ENCODE measurements at regions not wholly inside any gene's neighbourhood (a gene's known extent, or its start where the extent isn't known, plus 50 kb on each side); places are given as distances from the start of the nearest gene placed in this dataset.
"Not testable (repeated sequence)": the region's sequence is repeated elsewhere in the genome, so short reads cannot be mapped to it uniquely, and the experiment has no call there.

DNA sequence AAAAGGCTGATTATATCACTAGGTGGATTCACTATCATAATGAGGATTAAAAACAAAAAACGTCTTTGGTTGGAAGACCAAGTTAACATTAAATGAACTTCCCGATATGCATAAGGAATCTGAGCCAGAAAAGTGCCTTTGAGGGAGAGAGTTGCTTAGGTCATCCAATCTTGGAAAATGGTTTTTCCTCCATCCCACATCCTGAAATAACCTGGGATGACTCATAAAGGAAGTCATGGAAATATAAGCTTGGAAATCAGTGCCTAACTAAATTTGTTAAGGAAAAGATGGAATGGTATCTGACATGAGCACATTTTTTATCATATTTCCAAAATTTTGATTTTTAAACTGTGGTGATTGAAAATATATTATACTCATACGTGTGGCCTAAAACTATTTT, 66.0 kb downstream of the KBTBD8 start:
- DNase-seq = peak; percentile 55

DNA sequence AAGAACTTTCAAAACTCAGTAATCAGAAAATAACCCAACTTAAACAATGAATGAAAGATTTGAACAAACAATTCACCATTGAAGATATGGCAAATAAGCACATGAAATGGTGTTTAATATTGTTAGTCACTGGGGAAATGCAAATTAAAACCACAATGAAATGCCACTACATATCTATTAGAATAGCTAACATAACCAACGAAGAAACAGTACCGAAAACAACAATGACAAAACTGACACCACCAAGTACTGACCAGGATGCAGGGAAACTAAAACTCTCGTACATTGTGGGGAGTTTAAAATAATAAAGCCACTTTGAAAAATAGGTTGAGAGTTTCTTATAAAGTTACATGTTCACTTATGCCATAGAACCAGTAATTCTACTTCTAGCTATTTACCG, 69.1 kb downstream of the KBTBD8 start:
- DNase-seq = no peak

DNA sequence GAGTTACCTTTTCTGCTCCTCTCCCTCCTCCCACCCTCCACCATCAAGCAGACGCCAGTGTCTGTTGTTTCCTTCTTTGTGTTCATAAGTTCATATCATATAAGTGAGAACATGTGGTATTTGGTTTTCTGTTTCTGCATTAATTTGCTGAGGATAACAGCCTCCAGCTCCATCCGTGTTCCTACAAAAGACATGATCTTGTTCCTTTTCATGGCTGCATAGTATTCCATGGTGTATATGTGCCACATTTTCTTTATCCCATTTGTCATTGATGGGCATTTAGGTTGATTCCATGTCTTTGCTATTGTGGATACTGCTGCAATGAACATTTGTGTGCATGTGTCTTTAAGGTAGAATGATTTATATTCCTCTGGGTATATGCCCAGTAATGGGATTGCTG, 74.5 kb downstream of the KBTBD8 start:
- not testable (repeated sequence) for DNase-seq

- no peak for DNase-seq
Measured at GRCh38 chr3:67073812-67074211, 75.7 kb downstream of the KBTBD8 start.

GRCh38 chr3:67075295-67075694, 77.2 kb downstream of the KBTBD8 start:
- no peak for DNase-seq

GRCh38 chr3:67076607-67077006, 78.5 kb downstream of the KBTBD8 start:
- no peak for DNase-seq

DNA sequence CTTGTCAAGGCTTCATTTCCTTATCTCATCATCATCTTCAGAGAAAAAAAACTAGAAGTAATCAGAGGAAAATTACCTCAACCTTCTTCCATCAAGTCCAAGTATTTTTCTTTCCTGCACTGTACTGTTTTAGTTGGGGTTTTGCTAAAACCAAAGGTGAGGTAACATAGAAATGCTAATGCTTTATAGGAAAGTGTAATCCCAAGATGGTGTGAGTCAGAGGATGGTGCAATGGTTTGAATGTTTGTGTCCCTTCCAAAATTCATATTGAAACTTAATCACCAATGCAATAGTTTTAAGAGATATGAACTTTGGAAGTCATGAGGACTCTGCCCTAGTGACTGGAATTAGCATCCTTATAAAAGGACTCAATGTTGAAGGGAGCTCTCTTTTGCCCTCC, 79.5 kb downstream of the KBTBD8 start:
- DNase-seq = peak; percentile 38

DNA sequence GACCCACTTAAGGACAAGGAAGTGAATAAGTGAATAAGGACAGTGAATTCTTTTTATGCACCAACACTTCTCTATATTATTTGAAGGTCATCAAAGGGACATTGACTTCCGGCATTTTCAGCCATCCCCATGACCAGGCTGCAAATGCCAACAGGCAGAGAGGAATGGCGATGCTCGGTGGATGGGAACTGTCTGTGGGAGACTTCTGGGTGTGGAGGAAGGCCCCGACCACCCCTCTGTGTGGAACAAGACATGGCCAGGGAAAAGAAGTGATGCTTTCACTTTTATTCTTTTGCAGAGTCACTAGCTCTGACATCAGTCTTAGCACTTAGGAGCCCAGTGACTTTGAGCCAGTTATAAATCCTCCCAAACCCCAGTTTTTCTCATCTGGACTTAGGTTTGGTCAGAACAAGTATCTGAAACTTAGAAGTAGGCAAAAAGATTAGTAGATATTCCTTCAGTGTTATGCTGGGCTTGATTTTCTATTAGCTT, 84.5 kb downstream of the KBTBD8 start:
- DNase-seq = no peak

DNA sequence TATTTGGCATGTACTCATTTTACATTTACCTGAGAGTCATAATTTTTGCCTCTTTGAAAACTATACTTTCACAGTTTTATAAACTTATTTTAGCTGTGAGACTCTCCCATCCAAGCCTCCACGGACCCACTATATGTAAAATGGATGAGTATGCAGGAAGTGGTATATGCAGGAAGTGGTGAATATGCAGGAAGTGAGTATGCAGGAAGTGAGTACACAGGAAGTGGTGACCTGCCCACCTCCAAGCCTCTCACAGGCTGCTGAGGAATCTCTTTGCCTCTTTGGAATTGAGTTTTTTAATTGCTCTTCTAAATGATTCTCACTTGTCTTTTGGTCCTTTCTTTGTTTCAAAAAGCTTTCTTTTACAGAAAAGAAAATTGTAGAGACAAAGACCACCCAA, 85.2 kb downstream of the KBTBD8 start:
- peak; percentile 18 for DNase-seq

DNA sequence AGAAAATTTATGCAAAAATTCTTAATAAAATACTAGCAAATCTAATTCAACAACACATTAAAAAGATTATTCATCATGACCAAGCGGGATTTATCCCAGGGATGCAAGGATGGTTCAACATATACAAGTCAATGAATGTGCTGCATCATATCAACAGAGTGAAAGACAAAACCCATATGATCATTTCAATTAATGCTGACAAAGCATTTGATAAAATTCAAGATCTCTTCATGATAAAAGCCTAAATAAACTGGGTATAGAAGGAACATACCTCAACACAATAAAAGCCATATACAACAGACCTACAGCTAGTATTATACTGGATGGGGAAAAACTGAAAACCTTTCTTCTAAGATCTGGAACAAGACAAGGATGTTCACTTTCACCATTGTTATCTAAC, 89.7 kb downstream of the KBTBD8 start:
- DNase-seq = no peak

DNA sequence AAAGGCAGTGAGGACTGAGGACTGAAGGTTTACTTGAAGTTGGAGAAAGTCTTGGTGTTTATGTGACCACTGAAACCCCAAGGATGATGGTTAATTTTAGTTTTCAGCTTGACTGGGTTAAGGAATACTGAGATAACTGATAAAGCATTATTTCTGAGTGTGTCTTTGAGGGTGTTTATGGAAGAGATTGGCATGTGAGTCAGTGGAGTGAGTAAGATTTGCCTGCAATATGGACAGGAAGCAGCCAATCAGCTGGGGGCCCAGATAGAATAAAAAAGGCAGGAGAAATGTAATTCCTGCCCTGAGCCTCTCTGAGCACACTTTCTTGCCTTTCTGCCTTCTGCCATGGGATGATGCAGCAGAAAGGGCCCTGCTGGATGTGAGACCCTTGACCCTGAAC, 92.4 kb downstream of the KBTBD8 start:
- peak; percentile 58 for DNase-seq

- DNase-seq = no peak
Measured at GRCh38 chr3:67093305-67093704, 95.2 kb downstream of the KBTBD8 start.

- no peak for DNase-seq
Measured at GRCh38 chr3:67094167-67094566, 96.1 kb downstream of the KBTBD8 start.

DNA sequence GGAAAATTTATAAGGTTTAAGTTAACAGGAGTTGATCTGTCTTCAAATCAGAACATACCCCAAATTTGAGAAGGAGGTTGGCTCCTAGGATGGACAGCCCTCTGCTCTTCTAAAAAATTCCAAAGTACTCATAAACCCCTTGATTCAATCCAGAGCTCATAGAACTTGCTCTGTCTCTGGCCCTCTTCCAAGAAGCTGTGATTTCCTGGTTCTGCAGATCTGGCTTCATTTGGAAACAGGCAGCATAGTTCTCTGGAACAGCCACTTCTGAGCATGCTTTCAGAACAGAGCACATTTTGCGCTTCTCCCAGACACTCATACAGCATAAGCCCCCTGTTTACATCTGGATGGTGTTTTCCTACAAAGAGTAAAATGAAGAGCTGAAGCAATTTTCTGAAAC, 96.7 kb downstream of the KBTBD8 start:
- DNase-seq = no peak

GRCh38 chr3:67104388-67104787, 106.3 kb downstream of the KBTBD8 start:
- DNase-seq = no peak

DNA sequence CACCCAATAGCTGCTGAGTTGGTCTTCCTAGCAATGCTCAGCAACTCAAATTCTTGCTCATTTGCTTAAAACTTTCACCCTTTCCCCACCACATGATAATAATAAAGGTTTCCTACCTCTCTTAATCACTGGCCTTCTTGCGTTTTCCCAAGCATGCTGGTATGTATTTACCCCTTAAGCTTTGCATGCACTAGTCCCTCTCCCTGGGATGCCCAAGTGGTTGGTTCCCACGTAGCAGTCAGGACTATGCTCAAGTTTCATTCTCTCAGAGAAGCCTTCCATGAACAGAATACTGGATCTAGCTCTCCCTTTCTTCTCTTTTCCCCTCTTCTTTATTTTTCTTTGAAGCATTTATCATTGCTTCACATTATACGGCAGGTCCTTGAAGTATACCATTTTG, 108.8 kb downstream of the KBTBD8 start:
- DNase-seq = no peak

DNA sequence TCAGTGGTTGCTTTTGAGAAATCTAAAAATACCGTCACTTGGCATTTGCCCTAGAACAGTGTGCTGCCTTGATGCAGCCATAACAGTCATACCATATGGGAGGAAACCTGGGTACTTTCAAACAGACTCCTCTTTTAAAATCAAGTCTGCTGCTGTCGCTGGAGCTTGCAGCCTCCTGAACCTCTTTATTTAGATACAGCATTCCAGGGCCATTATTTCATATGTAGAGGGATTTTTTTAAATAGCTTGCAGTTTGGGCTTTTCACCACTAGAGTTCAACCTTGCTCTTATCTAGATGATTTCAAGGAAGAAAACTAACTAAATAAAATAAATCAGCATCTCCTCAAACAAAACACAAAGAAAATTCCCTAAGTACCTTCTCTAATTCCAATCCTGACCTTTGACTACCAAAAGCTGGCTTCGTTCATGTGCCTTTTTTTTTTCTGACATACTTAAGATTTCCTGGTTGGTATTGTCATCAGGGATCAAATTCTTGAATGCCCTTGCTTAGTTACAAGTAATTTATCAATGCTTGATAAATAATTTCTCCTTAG, 111.6 kb downstream of the KBTBD8 start:
- peak; percentile 17 for DNase-seq

DNA sequence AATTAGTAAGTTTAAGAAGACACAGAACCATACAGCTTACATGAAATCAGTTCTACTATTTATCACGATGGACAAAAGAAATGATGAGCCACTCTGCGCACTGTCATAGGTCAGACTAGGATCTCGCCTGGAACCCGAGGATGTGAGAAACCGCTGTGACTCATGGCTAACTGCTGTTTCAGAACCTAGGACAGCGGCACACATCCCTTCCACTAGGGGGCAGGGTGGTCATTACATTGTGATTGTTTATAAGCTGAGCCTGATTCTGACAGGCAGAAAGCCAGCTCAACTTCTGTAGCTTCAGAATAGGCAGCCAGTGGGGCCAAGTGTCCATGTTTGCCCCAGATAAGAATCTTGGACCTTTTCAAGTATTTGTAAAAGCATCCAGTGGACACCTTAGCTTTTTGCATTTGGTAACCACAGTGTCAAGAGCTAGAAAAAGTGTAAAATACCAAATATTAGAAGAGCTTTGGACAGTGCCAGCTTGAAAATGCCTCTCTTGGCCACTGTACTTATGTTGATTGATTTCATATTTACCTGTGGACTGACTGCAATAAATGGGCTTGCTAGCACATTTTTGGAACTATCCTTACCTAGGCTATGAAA, 115.8 kb downstream of the KBTBD8 start:
- peak; percentile 38 for DNase-seq

- DNase-seq = no peak
Measured at GRCh38 chr3:67118122-67118521, 120.0 kb downstream of the KBTBD8 start.

GRCh38 chr3:67118635-67119034, 120.5 kb downstream of the KBTBD8 start:
- no peak for DNase-seq

- no peak for DNase-seq
Measured at GRCh38 chr3:67123914-67124313, 125.8 kb downstream of the KBTBD8 start.

- no peak for DNase-seq
Measured at GRCh38 chr3:67127254-67127653, 129.1 kb downstream of the KBTBD8 start.

- DNase-seq = no peak
Measured at GRCh38 chr3:67142432-67142831, 144.3 kb downstream of the KBTBD8 start.

DNA sequence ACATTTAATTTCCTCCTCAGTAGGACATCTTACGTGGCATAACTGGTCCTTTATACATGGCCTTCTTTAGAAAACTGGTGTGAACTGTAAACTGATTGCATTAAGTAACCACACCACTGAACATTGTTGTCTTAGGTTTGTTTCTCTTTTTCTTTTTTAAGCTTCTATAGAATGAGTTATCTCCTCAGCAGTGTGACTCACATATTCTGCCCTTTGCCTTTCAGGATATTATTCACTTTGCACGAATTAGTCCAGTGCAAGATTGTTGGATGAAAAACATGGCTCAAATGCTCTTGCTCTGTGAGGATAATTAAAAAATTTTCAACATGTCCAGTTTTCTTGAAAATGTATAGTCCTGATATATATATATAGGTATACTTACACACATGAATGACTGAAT, 147.6 kb downstream of the KBTBD8 start:
- DNase-seq = no peak

DNA sequence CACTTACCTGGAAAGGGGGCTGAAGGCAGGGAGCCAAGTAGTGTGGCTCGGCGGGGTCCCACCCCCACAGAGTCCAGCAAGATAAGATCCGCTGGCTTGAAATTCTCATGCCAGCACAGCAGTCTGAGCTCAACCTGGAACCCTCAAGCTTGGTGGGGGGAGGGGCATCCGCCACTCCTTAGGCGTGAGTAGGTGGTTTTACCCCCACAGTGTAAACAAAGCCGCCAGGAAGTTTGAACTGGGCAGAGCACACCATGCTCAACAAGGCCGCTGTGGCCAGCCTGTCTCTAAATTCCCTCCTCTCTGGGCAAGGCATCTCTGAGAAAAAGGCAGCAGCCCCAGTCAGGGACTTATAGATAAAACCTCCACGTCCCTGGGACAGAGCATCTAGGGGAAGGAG, 156.3 kb downstream of the KBTBD8 start:
- DNase-seq = no peak
